Right lobe of liver (tissue), 4 donors: ENCODE measurements at regions not wholly inside any gene's neighbourhood (a gene's known extent, or its start where the extent isn't known, plus 50 kb on each side); places are given as distances from the start of the nearest gene placed in this dataset.

Experiments
- POLR2A ChIP-seq: fragments of 450-650 bp; IDR thresholded peaks from one replicate; pipeline ENCODE4 v1.6.1; 2017; ENCODE audit warnings: antibody characterized with exemption, mild to moderate bottlenecking
- TF ChIP-seq, protein P1 (sequence below), 4 donors: fragments of 200-600 bp in 3 of 4; fragments of 450-650 bp in 1 of 4; IDR thresholded peaks; one replicate each; pipeline versions ENCODE4 v1.5.1 to v1.8.0; 2016 to 2022; ENCODE audit warnings: antibody characterized with exemption in 4 of 4, mild to moderate bottlenecking in 2 of 4
- donor health status: DM: no; HTN: no; CAD: no.
- donor health status: DM: no; HTN: no; CAD: no.
- donor health status: DM: no; HTN: yes; CAD: no.

DNA sequence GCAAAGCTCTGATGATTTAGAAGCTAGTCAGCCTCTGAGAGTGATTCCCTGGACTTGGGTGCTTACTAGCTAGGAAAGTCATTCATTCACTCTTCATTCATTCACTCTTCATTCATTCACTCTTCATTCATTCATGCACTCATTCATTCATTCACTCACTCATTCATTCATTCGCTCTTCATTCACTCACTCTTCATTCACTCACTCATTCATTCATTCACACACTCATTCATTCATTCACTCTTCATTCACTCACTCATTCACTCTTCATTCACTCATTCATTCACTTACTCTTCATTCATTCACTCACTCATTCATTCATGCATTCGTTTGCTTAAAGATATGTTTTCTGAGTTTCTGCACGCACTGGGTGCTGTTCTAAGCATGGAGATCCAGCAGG lies 292.7 kb upstream of the TNRC6C start:
- TF ChIP-seq POLR2A = no peak
- TF ChIP-seq, protein P1, sequence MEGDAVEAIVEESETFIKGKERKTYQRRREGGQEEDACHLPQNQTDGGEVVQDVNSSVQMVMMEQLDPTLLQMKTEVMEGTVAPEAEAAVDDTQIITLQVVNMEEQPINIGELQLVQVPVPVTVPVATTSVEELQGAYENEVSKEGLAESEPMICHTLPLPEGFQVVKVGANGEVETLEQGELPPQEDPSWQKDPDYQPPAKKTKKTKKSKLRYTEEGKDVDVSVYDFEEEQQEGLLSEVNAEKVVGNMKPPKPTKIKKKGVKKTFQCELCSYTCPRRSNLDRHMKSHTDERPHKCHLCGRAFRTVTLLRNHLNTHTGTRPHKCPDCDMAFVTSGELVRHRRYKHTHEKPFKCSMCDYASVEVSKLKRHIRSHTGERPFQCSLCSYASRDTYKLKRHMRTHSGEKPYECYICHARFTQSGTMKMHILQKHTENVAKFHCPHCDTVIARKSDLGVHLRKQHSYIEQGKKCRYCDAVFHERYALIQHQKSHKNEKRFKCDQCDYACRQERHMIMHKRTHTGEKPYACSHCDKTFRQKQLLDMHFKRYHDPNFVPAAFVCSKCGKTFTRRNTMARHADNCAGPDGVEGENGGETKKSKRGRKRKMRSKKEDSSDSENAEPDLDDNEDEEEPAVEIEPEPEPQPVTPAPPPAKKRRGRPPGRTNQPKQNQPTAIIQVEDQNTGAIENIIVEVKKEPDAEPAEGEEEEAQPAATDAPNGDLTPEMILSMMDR (IDR thresholded peaks at IDR 0.05) = no peak
